Activated T-cell treated with anti-CD3 and anti-CD28 coated beads, Interleukin-2, amount 50 U/mL, for 72 hours (primary cell): ENCODE measurements at regions not wholly inside any gene's neighbourhood (a gene's known extent, or its start where the extent isn't known, plus 50 kb on each side); places are given as distances from the start of the nearest gene placed in this dataset.

ENCODE experiments used
- ATAC-seq, 2 donors: fragments of 150-1000 bp; cut with Tn5 transposase; replicated peaks in 1 of 2; 2 replicates each; pipeline ENCODE4 v1.10.0; 2021; ENCODE audit warnings: moderate library complexity in 2 of 2, mild to moderate bottlenecking in 1 of 2
- DNase-seq, 2 donors: peaks; one replicate each; pipeline ENCODE4 v3.0.0; 2021 to 2022; ENCODE audit warnings: mixed read lengths in 1 of 2
- H3K27ac Mint-ChIP-seq: one replicate; pipeline ENCODE4 v1.8.0; 2022; ENCODE audit warnings: mild to moderate bottlenecking, moderate library complexity, mixed read lengths
- H3K27me3 Mint-ChIP-seq: one replicate; pipeline ENCODE4 v1.8.0; 2022; ENCODE audit warnings: low read depth, mixed read lengths
- H3K36me3 Mint-ChIP-seq, 2 donors: one replicate each; pipeline ENCODE4 v1.8.0; 2022; ENCODE audit warnings: mixed read lengths in 2 of 2, mild to moderate bottlenecking in 1 of 2; ENCODE audit not compliant: insufficient read depth in 2 of 2
- H3K4me1 Mint-ChIP-seq: one replicate; pipeline ENCODE4 v1.8.0; 2022; ENCODE audit warnings: low read depth, mixed read lengths
- H3K4me3 Mint-ChIP-seq, 2 donors: one replicate each; pipeline ENCODE4 v1.8.0; 2022; ENCODE audit warnings: mild to moderate bottlenecking in 2 of 2, mixed read lengths in 2 of 2, moderate library complexity in 2 of 2
- H3K9me3 Mint-ChIP-seq, 2 donors: one replicate each; pipeline ENCODE4 v1.8.0; 2022; ENCODE audit warnings: mixed read lengths in 2 of 2

- DNase-seq (no peak), ATAC-seq (no peak)
- Mint-ChIP-seq H3K36me3 (peaks cover 0 to 2% of the 10 kb centered on the region in 2 donors), H3K4me1 (peaks cover 62% of the 10 kb centered on the region), H3K27me3 (no peaks in the 10 kb centered on the region), H3K9me3 (no peaks in the 10 kb centered on the region), H3K27ac (no peak overlapping the region), H3K4me3 (no peak overlapping the region)
Observed at GRCh38 chr6:26246058-26246457, 118.9 kb upstream of the BTN3A2 start.

- ATAC-seq, result no peak
- Mint-ChIP-seq H3K27ac (no peak overlapping the region), H3K4me3 (no peak overlapping the region)
Observed at GRCh38 chr6:26246553-26246952, 118.4 kb upstream of the BTN3A2 start.

GRCh38 chr6:26249707-26249956, 115.4 kb upstream of the BTN3A2 start:
- peaks cover 61% of the 10 kb centered on the region for H3K4me1 Mint-ChIP-seq
- peak in 1 of 2 donors; percentile 61 for DNase-seq
- H3K4me3 Mint-ChIP-seq, result peak overlapping the region; percentile 81 to 89
- peak; percentile 24 to 41 for ATAC-seq
- H3K27ac Mint-ChIP-seq, result peak overlapping the region; percentile 99
- no peaks in the 10 kb centered on the region for H3K9me3 Mint-ChIP-seq
- no peaks in the 10 kb centered on the region for H3K27me3 Mint-ChIP-seq
- peaks cover 6 to 9% of the 10 kb centered on the region in 2 donors for H3K36me3 Mint-ChIP-seq

More at GRCh38 chr6:26246553-26246952, 118.4 kb upstream of the BTN3A2 start:
- Mint-ChIP-seq H3K9me3 (no peaks in the 10 kb centered on the region), H3K27me3 (no peaks in the 10 kb centered on the region), H3K4me1 (peaks cover 62% of the 10 kb centered on the region), H3K36me3 (peaks cover 1 to 3% of the 10 kb centered on the region in 2 donors)
- no peak for DNase-seq

- Mint-ChIP-seq H3K4me1 (peaks cover 61% of the 10 kb centered on the region), H3K36me3 (peaks cover 6 to 9% of the 10 kb centered on the region in 2 donors), H3K9me3 (no peaks in the 10 kb centered on the region), H3K4me3 (peak overlapping the region; percentile 81 to 89), H3K27me3 (no peaks in the 10 kb centered on the region), H3K27ac (peak overlapping the region; percentile 99)
- DNase-seq (peak; percentile 77 to 84), ATAC-seq (peak; percentile 55 to 59)
Observed at GRCh38 chr6:26249957-26250697, 114.9 kb upstream of the BTN3A2 start.

- Mint-ChIP-seq H3K4me3 (peak overlapping the region; percentile 81 to 89), H3K27ac (peak overlapping the region; percentile 99), H3K36me3 (peaks cover 6 to 9% of the 10 kb centered on the region in 2 donors), H3K4me1 (peaks cover 61% of the 10 kb centered on the region), H3K27me3 (no peaks in the 10 kb centered on the region), H3K9me3 (no peaks in the 10 kb centered on the region)
- DNase-seq (peak in 1 of 2 donors; percentile 33), ATAC-seq (peak; percentile 1 to 6)
Observed at GRCh38 chr6:26250698-26251044, 114.3 kb upstream of the BTN3A2 start.

GRCh38 chr6:26251354-26252076, 113.5 kb upstream of the BTN3A2 start:
- H3K4me1 Mint-ChIP-seq, result peaks cover 64% of the 10 kb centered on the region
- ATAC-seq, result peak; percentile 52 to 57
- no peaks in the 10 kb centered on the region for H3K9me3 Mint-ChIP-seq
- peak overlapping the region; percentile 99 for H3K27ac Mint-ChIP-seq
- H3K27me3 Mint-ChIP-seq, result no peaks in the 10 kb centered on the region
- peak overlapping the region; percentile 81 to 89 for H3K4me3 Mint-ChIP-seq
- peaks cover 6 to 9% of the 10 kb centered on the region in 2 donors for H3K36me3 Mint-ChIP-seq
- DNase-seq, result peak; percentile 81

- peak overlapping the region; percentile 81 to 89 for H3K4me3 Mint-ChIP-seq
- H3K36me3 Mint-ChIP-seq, result peaks cover 6 to 9% of the 10 kb centered on the region in 2 donors
- H3K9me3 Mint-ChIP-seq, result no peaks in the 10 kb centered on the region
- H3K4me1 Mint-ChIP-seq, result peaks cover 70% of the 10 kb centered on the region
- no peak for ATAC-seq
- peak overlapping the region; percentile 99 for H3K27ac Mint-ChIP-seq
- DNase-seq, result no peak
- no peaks in the 10 kb centered on the region for H3K27me3 Mint-ChIP-seq
Observed at GRCh38 chr6:26252077-26252472, 112.9 kb upstream of the BTN3A2 start.

- DNase-seq (no peak), ATAC-seq (no peak)
- Mint-ChIP-seq H3K36me3 (peaks cover 4 to 9% of the 10 kb centered on the region in 2 donors), H3K27ac (peak overlapping the region; percentile 6), H3K4me1 (peaks cover 69% of the 10 kb centered on the region), H3K4me3 (peak overlapping the region; percentile 39 to 81), H3K9me3 (no peaks in the 10 kb centered on the region), H3K27me3 (no peaks in the 10 kb centered on the region)
Observed at GRCh38 chr6:26254724-26255123, 110.3 kb upstream of the BTN3A2 start.

- ATAC-seq, result no peak
- Mint-ChIP-seq H3K4me1 (peaks cover 53% of the 10 kb centered on the region), H3K27ac (no peak overlapping the region), H3K27me3 (no peaks in the 10 kb centered on the region), H3K36me3 (peaks cover 0 to 4% of the 10 kb centered on the region in 2 donors), H3K4me3 (no peak overlapping the region), H3K9me3 (no peaks in the 10 kb centered on the region)
- no peak for DNase-seq
Observed at GRCh38 chr6:26257272-26257671, 107.7 kb upstream of the BTN3A2 start.

- Mint-ChIP-seq H3K27ac (no peak overlapping the region), H3K36me3 (no peaks in the 10 kb centered on the region), H3K9me3 (no peaks in the 10 kb centered on the region), H3K4me1 (peaks cover 46% of the 10 kb centered on the region), H3K4me3 (no peak overlapping the region), H3K27me3 (no peaks in the 10 kb centered on the region)
- no peak for ATAC-seq
- DNase-seq, result no peak
Observed at GRCh38 chr6:26258212-26258977, 106.6 kb upstream of the BTN3A2 start.

- no peak for ATAC-seq
- H3K27ac Mint-ChIP-seq, result no peak overlapping the region
Observed at GRCh38 chr6:26260110-26260637, 104.8 kb upstream of the BTN3A2 start.

GRCh38 chr6:26260725-26261490, 104.1 kb upstream of the BTN3A2 start:
- Mint-ChIP-seq H3K9me3 (no peaks in the 10 kb centered on the region), H3K27me3 (no peaks in the 10 kb centered on the region), H3K4me1 (peaks cover 26% of the 10 kb centered on the region), H3K4me3 (no peak overlapping the region), H3K36me3 (no peaks in the 10 kb centered on the region), H3K27ac (no peak overlapping the region)
- DNase-seq (no peak), ATAC-seq (no peak)

More at GRCh38 chr6:26260110-26260637, 104.8 kb upstream of the BTN3A2 start:
- Mint-ChIP-seq H3K9me3 (no peaks in the 10 kb centered on the region), H3K36me3 (no peaks in the 10 kb centered on the region), H3K4me3 (no peak overlapping the region), H3K27me3 (no peaks in the 10 kb centered on the region), H3K4me1 (peaks cover 33% of the 10 kb centered on the region)
- DNase-seq, result no peak
